ENCODE measurements at regions not wholly inside any gene's neighbourhood (a gene's known extent, or its start where the extent isn't known, plus 50 kb on each side); places are given as distances from the start of the nearest gene placed in this dataset.
"Not testable (repeated sequence)": the region's sequence is repeated elsewhere in the genome, so short reads cannot be mapped to it uniquely, and the experiment has no call there.

DNA sequence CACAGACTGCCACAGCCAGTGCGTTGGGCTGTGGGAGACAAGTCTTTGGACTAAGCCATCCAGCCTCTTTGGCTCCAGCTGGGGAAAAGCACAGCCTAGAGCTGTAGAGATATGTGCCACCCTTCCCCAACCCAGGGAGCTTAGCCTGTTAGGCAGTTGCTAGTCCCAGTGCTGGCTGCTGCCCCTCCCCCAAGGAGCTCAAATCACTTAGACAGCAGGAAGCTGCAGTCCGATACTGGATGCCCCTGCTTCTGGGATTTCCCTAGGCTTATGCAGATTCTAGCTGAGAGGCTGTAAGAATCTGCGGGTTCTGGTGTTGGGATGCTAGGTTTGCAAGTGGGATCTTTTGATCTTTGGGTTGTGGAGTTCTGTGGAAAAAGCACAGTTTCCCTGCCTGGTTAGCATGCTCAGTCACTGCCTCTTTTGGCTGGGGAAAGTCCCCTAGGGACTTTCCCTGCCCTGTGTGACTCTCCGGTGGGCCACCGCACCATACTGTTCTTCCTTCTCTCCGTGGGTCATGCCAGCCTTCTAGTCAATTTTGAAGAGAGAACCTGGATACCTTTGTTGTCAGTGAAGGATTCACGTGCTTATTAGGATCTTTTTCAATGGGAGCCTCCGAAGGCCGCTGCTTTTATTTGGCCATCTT lies 792.0 kb downstream of the KCNA4 start:
- DNase-seq: no peak

DNA sequence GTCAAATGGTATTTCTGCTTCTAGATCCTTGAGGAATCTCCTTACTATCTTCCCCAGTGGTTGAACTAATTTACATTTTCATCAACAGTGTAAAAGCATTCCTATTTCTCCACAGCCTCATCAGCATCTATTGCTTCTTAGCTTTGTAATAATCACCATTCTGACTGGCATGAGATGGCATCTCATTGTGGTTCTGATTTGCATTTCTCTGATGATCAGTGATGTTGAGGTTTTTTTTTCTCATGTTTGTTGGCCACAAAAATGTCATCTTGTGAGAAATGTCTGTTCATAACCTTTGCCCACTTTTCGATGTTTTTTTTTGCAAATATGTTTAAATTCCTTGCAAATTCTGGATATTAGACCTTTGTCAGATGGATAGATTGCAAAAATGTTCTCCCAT lies 797.3 kb downstream of the KCNA4 start:
- DNase-seq: not testable (repeated sequence)

DNA sequence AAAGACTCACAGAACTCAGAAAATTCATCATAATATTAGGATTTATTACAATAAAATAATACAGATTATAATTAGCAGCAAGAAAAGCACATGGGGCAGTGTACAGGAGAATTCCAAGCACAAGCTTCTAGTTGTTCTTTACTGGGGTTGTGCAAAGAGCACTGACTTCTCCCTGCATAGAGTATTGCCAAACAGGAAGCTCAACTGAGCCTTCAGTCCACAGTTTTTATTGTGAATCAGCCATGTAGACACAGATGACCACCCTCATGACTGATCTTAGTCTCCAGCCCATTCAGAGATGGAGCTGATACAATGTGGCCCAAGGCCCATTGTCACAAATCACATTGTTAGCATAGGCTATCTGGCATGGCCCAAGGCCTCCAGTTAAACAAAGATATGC lies 798.9 kb downstream of the KCNA4 start:
- no peak for DNase-seq

DNA sequence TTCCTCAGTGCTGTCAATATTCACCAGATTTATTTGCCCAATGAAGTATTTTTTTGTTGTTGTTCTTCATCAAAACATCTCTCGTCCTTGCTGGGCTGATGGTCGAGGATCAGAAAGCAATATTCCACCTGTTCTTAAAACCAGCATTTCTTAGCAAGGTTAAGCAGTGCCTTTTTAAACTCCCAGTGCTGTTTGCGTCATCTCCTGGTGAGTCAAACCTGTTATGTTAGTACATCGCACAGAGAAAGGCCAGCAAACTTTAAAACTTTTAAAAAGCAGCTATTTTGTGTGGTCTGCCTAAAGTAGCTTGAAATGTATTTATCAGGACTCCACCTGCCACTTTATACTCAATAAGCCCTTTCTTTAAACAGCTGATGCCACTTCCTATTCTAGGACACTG lies 802.0 kb downstream of the KCNA4 start:
- no peak for DNase-seq

DNA sequence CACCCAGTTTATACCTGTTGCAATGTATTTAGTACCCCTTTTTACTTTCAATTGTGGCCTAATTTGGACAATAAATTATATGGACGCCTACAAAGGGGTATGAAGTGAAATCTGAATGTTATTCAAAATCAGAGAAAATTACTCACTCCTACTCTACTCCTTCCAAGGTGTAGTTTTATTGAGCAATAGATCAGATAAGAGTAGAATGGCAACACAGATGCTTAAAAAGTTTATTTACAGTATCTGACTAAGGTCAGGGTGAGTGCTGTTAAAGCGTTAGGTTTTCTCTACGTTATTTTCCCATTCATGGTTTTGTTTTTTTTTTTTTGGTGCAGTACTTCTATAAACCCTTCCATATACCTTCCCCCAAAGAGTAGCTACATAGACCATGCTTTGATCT lies 805.6 kb downstream of the KCNA4 start:
- DNase-seq: no peak

DNA sequence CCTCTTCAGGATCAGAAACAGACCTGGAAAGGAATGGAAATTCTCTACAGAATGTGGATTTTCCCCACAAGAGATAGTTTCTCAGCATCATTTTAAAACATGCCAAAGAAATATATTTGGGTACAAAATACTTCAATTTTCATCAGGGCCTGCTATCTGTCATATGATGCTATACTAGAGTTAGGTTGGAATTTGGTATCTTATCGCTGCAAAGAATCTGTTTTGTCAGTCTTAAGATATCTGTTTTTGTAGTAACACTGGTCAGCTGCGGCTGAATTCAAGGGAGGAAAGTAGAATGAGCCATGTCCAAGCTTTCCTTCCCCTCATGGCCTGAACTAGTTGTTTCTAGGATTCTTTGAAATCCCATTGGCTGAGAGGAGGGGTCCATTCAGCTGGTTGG lies 806.4 kb downstream of the KCNA4 start:
- no peak for DNase-seq

DNA sequence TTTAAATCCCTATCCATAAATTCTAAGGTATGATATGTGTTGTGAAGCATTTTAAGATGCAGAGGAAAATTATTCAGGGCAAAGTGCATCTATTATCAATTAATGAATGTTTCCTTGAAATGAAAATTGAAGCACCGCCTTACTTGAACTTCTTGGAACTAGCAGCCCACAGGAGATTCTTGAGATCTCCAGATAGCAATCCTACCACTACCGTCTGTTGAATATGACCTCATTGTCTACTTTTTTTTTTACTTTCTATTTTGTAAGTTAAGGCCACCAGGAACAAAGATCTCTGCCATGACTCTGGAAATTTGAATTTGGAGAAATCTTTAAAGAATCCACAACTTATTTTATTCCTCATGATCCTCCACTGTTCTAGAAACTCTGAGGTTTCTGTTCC lies 808.7 kb downstream of the KCNA4 start:
- DNase-seq: no peak

DNA sequence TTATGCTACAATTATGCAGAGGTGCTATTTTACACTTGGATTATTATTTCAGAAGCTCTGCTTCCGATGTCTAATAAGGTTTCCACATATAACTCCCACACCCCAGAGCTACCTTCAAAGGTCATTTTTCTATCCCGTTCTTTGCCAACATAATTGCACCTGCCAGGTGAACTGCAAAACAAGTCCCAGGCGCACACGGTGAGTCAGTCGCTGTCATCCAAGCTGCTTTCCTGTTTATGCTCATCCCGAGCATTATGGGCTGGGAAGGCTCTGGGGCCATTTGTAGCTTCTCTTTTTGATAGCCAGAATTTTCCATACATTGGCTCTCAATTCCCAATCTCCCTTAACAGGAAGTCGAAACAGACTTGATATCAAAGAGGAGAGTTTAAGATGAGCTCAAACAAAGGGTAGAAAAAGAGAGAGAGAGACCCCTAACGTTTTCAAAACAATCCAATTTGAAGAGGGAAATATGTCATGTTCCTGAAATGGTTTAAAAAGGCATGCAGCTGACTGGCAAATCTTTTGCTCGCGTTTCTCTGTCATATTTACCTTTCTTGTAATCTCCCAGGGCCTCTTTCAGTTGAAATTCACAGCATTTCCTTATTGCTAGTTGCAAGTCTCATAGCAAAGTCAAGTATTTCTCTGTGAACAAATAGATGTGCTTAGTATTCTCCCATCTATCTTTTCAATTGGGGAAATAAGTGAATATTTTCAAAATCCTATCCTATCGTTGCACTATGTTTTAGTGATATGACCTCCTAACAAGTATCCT lies 815.9 kb downstream of the KCNA4 start:
- DNase-seq: no peak

DNA sequence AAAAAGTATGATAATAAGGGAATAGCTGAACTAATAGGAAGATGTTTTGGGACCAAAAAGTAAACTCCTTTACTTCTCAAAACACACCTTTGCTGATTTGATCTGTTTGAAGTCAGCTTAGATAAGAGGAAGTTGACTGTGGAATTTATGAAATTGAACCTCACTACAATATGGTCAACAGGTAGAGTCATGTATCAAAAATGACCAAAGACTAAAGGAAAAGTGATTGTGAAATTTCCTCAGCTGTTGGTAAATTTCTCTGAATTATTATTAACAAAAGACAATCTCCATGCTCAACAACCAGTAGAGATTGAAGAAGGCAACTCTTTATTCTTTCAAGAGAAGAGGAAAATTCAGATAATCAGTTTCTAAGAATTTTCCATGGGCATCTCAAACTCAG lies 826.5 kb downstream of the KCNA4 start:
- no peak for DNase-seq

DNA sequence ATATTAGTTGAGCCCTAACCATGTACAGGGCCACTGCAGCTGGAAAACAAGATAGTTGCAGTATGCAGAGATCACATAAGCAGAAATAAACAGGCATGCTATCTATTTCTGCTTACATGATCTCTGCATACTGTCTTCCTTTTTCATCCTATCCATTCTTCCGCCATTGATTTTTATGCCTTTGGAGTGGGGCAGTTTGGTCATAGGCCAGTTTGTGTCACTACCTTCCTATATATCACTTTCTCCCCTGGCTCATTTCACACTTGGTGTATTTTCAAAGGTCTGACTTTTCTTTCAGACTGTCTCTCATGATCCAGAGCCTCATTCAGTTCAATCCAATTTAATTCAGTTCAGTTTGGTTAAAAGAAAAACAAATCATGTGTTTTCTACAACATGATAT lies 829.6 kb downstream of the KCNA4 start:
- DNase-seq: no peak

DNA sequence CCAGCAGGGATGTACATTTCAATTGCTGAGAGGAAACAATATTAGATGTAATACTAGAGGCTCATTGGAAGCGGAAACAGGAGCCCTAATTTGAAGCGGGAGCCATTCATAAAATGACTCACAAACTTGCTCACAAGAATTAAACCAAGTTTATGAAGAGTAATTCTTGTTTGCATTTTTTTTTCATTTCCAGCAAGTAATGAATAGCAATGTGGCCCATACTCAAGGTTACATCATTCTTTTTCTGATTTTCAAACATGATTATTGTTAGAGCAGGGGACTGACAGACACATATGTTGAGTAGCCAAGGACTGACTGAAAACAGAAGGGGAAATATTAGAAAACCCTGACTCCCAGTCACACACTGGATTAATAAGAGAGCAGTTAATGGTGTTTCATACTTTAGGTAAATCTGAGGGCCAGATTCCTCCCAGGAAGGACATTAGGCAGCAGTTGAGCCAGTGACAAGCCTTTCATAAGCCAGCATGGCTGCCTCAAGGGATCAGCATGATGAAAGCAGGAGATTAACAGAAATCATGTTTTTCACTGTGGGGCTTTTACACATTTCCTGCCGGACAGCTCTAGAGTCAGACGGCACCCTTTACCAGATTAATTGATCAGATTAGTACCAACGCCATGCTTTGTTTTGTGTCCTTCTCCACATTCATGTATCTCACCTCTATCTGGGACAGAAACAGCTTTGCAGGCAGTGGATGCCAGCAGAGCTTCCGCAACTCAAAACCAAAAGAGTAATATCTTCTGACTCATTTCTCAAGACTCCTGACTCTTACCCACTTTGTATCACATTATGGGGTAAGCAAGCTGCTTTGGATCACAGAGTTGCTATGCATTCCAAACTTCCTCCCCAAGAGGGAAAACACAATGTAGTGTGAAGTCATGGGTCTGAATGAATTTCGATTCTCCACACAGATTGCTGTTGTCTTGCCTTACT lies 831.6 kb downstream of the KCNA4 start:
- no peak for DNase-seq

DNA sequence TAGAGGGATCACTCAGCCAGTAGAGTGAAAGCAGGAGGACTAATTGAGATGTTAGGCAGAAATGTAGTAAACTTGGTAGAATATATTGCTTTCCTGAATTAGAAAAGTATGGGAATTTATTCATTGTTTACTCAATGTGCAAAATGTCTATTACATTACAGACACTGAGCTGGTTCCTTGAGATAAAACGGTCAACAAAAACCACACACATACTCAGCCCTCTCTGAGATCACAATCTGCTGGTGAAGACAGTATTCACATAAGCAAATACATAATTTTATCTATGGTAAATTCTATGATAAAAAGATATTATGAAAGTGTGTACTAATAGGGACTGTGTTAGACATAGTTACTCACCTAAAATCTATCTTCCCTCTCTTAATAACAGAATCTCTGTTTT lies 833.5 kb downstream of the KCNA4 start:
- no peak for DNase-seq

DNA sequence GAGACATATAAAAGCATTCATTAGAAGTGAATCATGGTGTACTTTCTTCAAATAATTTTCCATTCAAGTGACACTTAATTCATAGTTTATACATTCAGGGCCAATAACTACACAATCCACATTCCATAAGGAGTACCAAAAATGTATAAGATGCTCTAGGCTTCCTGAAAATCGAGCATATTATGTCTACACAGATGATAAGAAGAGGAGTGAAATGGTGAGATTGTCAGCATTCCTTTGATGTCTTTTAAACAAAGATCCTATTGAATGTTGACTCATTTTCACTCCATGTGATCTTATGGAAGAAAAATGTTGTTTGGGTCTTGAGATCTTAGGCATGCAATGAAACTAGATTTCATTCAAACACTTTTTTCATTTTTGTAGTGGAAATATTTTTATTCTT lies 843.2 kb downstream of the KCNA4 start:
- peak; percentile 46 to 78 for DNase-seq

DNA sequence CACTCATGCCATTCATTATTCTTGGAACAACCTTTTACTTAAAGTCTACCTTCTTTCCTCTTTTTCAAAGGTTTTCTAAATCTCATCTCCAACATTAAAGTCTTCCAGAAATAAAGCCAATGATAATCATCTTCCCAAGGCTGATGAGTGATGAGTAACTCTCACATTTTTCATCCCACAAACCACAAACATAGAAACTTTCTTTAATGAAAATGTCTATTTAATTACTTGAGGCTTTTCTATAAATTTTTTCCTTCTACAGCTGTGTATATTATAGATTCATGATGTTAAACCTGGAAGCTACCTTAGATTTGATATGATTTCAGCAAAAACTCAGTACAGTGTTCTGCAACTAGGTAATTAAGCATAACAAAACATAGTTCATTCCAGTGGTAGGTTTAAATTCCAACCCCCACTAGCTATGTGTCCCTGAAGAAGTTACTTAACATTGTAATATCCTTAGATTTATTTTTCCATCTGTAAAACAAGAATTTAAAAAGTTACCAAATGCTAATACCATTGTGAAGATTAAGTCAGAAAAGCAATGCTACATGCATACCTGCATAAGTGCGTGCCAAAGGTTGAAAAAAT lies 845.4 kb downstream of the KCNA4 start:
- no peak for DNase-seq

DNA sequence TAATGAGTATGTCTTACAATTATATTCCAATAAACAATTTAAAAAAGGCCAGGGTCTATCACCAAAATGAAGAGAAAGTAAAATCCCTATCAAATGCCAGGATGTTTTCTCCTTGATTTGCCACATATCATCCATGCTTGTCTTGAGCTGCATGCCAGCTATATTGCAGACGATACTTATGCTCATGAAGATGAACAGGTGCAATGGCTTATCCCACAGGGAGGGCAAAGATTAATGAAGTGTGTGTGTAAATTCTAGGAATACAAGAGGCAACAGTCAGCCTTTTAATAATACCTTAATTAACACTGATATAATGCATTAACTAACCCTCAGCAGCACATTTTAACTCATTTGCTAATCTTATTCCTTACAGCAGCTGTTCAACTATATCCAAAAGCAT lies 850.5 kb downstream of the KCNA4 start:
- no peak for DNase-seq

DNA sequence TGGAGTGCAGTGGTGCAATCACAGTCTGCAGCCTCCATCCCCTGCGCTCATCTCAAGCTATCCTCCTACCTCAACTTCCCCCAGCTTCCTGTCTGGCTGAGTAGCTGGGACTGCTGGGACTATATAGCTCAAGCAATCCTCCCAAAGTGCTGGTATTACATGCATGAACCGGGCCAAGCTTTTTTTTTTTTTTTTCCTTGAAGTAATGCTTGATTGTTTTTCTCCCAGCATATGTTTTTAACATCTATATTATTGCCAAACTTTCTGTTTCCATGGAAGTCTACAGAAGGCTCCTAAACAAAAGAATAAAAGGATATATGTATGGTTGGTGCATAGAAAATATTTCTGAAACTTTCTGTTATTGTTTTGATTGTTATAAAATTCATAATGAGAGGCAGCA lies 853.6 kb downstream of the KCNA4 start:
- DNase-seq: no peak

DNA sequence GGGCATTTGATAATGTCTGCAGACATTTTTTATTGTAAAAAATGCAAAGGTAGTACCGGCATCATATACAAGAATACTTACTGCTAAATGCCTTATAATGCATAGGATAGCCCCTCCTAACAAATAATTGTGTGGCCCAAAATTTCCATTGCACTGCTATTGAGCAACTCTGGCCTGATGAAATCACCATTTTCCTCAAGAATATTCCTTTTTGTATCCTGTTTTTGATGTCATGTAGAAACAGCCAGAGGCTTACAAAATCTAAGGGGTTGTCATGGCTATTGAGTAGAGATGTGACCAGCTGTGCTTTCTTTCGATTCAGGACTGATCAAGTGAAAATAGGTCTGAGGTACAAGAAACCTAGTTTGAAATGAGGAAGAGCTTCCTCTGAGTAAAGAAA lies 854.3 kb downstream of the KCNA4 start:
- DNase-seq: no peak

DNA sequence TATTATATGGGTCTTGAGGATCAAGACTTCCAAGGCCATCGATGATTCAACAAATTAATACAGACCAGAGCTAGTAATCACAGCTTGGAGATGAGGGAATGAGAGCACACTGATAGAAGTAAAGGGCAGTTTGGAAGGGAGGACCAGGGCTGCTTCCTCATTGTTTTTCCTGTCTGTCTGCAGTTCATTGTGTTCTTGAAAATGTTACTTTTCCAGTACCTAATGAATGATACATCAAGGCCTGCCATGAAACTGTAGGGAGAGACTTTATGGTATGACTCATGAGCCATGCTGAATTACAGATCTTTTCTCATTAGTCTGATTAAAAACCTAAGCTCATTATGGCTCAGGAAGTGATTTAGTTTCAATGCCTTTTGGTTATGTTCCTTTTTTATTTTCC lies 855.6 kb downstream of the KCNA4 start:
- DNase-seq: no peak

DNA sequence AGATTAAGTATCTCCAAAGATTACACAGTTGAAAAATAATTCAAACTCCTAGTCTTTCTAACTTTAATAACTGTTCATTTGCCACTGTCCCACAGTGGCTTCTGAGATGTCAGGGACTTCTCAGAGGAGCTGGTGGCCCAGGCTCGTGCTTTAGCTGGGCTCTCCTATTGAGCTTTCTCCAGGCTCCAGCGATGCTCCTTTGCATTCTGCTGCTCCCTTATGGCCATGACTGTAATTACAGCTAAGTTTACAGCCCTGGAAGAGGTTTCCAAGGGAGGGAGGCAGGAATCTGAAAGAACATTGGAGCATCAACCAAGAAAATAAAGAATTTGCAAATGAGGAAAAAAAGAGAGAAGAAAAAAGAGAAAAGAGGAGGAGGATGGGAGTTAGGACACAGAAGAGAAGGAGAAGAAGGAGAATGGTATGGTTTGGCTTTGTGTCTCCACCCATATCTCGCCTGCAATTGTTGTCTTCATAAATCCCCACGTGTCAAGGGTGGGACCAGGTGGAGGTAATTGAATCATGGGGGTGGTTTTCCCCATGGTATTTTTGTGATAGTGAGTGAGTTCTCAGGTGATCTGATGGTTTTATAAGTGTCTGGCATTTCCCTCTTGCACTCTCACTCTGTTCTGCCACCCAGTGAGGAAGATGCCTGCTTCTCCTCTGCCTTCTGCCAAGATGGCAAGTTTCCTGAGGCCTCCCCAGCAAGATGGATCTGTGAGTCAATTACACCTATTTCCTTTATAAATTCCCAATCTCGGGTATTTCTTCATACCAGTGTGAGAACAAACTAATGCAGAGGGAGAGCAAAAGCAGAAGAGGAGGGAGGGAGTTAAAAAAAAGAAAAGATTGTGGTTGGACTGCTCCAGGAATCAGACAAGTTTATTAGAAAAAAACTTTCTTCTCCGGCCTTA lies 857.0 kb downstream of the KCNA4 start:
- peak; percentile 54 to 66 for DNase-seq

DNA sequence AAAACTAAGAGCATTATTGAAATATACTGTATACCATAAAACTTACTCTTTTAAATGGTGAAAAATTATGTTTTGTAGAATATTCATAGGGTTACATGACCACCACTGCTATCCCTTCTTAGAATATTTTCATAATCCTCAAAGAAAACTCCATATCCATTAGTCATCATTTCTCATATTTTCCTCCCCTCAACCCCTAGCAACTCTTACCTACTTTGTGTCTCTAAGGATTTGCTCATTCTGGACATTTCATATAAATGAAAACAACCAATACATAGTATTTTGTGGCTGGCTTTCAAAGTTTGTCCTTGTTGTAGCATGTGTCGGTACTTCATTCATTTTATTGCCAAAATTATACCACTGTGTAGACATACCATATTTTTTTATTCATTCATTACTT lies 863.8 kb downstream of the KCNA4 start:
- DNase-seq: no peak

DNA sequence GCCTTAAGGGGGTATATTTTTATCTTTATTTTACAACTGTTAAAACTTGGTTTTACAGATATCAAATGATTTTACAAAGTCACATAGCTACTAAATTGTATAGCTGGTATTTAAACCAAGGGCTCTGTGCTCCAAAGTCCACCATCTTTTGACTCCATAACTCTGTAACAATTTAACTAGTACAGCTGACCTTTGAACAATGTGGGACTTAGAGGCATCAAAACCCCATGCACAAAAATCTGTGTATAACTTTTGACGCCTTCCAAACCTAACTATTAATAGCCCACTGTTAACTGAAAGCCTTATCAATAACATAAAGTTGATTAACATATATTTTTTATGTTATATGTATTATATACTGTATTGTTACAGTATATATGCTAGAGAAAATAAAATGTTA lies 874.3 kb downstream of the KCNA4 start:
- DNase-seq: not testable (repeated sequence)

DNA sequence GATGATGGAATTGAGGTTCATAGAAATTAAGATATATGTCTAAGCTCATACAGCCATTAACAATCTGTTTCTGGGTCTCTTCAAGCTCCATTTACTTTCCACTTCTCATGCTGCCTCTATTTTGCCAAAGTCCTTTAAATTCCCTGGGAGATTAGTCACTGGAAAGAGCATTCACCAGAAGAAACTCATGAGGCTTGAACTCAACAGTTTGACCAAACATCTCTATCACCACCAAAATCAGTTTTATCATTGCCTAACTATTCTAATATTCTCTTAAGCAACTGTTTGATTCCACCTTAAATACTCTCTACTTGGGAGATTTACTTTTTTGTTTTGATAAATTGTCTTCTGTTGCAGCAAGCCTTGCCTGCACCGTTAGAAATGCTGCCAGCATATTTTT lies 881.3 kb downstream of the KCNA4 start:
- DNase-seq: no peak
